ENCODE measurements at regions not wholly inside any gene's neighbourhood (a gene's known extent, or its start where the extent isn't known, plus 50 kb on each side); places are given as distances from the start of the nearest gene placed in this dataset.

GRCh38 chr4:159977907-159978617 is 875.2 kb downstream of the RAPGEF2 start:
- no peak for ATAC-seq (ENCODE audit: low FRiP score in 2 of 2)

DNA sequence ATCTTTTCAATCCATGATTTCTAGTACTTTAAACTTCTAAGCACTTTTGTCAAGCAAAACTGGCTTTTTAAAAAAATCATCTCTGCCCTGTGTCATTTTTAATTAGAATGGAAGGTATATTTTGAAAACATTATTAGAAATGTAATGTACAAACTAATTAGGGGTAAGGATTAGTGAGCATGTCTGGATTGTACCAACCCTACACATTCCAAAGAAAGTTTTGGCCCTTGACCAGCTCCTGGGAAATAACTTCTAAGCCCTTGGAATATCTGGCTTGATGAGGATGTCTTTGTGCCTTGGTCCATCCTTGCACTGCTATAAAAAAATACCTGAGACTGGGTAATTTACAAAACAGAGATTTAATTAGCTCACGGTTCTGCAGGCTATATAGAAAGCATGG is 876.5 kb downstream of the RAPGEF2 start:
- TF ChIP-seq CTCF (IDR thresholded peaks at IDR 0.05) (no peak), POLR2A (IDR thresholded peaks at IDR 0.05) (no peak), POLR2AphosphoS5 (IDR thresholded peaks at IDR 0.05) (no peak), EP300 (IDR thresholded peaks at IDR 0.05) (no peak)
- H3K27me3 ChIP-seq, result no peaks in the 10 kb centered on the region
- DNase-seq (no peak), ATAC-seq (ENCODE audit: low FRiP score in 2 of 2) (no peak)
- H3K4me1 ChIP-seq, result no peaks in the 10 kb centered on the region
- 100% methylated on average over 1 of the region's 1 CpG for WGBS, 2 donors
- H3K36me3 ChIP-seq, result no peaks in the 10 kb centered on the region
- H3K27ac ChIP-seq, result no peak overlapping the region
- H3K9me3 ChIP-seq, result no peaks in the 10 kb centered on the region
- no peak overlapping the region for H3K4me3 ChIP-seq

More at GRCh38 chr4:159977907-159978617, 875.2 kb downstream of the RAPGEF2 start:
- no peak for DNase-seq
- Histone ChIP-seq H3K4me3 (no peak overlapping the region), H3K27me3 (no peaks in the 10 kb centered on the region), H3K4me1 (no peaks in the 10 kb centered on the region), H3K36me3 (no peaks in the 10 kb centered on the region), H3K27ac (no peak overlapping the region), H3K9me3 (no peaks in the 10 kb centered on the region)
- WGBS, 2 donors, result 92 to 95% methylated on average over 9 of the region's 9 CpGs
- no peak for TF ChIP-seq POLR2A (IDR thresholded peaks at IDR 0.05)

DNA sequence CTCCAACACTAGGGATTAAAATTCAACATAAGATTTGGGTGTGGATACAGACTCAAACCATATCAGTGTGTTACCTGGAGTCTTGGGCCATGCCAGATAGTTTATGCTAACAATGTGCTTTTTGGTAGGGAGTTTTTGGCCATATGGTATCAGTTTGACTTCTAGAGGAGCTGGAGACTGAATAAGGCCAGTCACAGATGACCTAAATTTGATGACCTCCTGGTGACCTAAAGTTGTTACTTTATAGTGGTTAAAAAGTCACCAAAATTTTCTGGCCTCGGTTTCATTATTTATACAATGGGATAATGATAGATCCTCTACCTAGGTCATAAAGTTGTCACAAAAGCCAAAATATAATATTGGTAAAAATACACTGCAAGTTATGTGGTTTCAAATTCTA is 877.1 kb downstream of the RAPGEF2 start:
- 63 to 81% methylated on average over 1 of the region's 1 CpG for WGBS, 2 donors
- Histone ChIP-seq H3K27me3 (no peaks in the 10 kb centered on the region), H3K9me3 (no peaks in the 10 kb centered on the region), H3K36me3 (no peaks in the 10 kb centered on the region), H3K4me1 (no peaks in the 10 kb centered on the region), H3K4me3 (no peak overlapping the region), H3K27ac (no peak overlapping the region)
- DNase-seq (no peak), ATAC-seq (ENCODE audit: low FRiP score in 2 of 2) (no peak)
- TF ChIP-seq CTCF (IDR thresholded peaks at IDR 0.05) (no peak), POLR2AphosphoS5 (IDR thresholded peaks at IDR 0.05) (no peak), EP300 (IDR thresholded peaks at IDR 0.05) (no peak), POLR2A (IDR thresholded peaks at IDR 0.05) (no peak)

- DNase-seq, result no peak
- no peak for TF ChIP-seq EP300 (IDR thresholded peaks at IDR 0.05)
- no peak for TF ChIP-seq CTCF (IDR thresholded peaks at IDR 0.05)
- TF ChIP-seq POLR2A (IDR thresholded peaks at IDR 0.05), result no peak
- WGBS, 2 donors, result 78 to 83% methylated on average over 3 of the region's 3 CpGs
- Histone ChIP-seq H3K27ac (no peak overlapping the region), H3K4me1 (no peaks in the 10 kb centered on the region), H3K36me3 (no peaks in the 10 kb centered on the region), H3K27me3 (no peaks in the 10 kb centered on the region), H3K9me3 (no peaks in the 10 kb centered on the region), H3K4me3 (no peak overlapping the region)
- no peak for ATAC-seq (ENCODE audit: low FRiP score in 2 of 2)
Measured at GRCh38 chr4:159980826-159981468, 878.1 kb downstream of the RAPGEF2 start.

- no peak for DNase-seq
- no peak for TF ChIP-seq CTCF (IDR thresholded peaks at IDR 0.05)
- TF ChIP-seq POLR2A (IDR thresholded peaks at IDR 0.05), result no peak
- no peak for TF ChIP-seq EP300 (IDR thresholded peaks at IDR 0.05)
- no peak for TF ChIP-seq POLR2AphosphoS5 (IDR thresholded peaks at IDR 0.05)
- Histone ChIP-seq H3K4me1 (no peaks in the 10 kb centered on the region), H3K9me3 (no peaks in the 10 kb centered on the region), H3K4me3 (no peak overlapping the region), H3K27me3 (no peaks in the 10 kb centered on the region), H3K36me3 (no peaks in the 10 kb centered on the region), H3K27ac (no peak overlapping the region)
- no peak for ATAC-seq (ENCODE audit: low FRiP score in 2 of 2)
Measured at GRCh38 chr4:159981469-159981856, 878.6 kb downstream of the RAPGEF2 start.

Data from upper lobe of left lung (tissue), 6 donors.